ENCODE measurements at regions not wholly inside any gene's neighbourhood (a gene's known extent, or its start where the extent isn't known, plus 50 kb on each side); places are given as distances from the start of the nearest gene placed in this dataset.

GRCh38 chr21:24222676-24223075 is 1384.6 kb downstream of the MRPL39 start:
- TF ChIP-seq CTCF (IDR thresholded peaks at IDR 0.05; ENCODE audit: low read length) (no peak), EZH2phosphoT487 (IDR thresholded peaks at IDR 0.05; ENCODE audit: low read length) (no peak), EZH2 (optimal IDR thresholded peaks at IDR 0.05; ENCODE audit: low read depth, low read length) (no peak)
